H9 (cell line): ENCODE measurements at regions not wholly inside any gene's neighbourhood (a gene's known extent, or its start where the extent isn't known, plus 50 kb on each side); places are given as distances from the start of the nearest gene placed in this dataset.

Experiments used
- DNase-seq: peaks from one replicate; pipeline ENCODE4 v3.0.0-alpha.2; 2017
- H2AFZ ChIP-seq: one replicate; pipeline ENCODE4 v1.6.1; 2013; ENCODE audit warnings: mild to moderate bottlenecking, low read length, control low read depth, moderate library complexity
- H2AK5ac ChIP-seq: 2 replicates; pipeline ENCODE4 v1.6.1; 2013; ENCODE audit warnings: low read length, control low read depth, mixed read lengths; ENCODE audit not compliant: insufficient read length
- H2BK120ac ChIP-seq: one replicate; pipeline ENCODE4 v1.6.1; 2013; ENCODE audit warnings: low read depth, mild to moderate bottlenecking, low read length, control low read depth, inconsistent platforms; ENCODE audit not compliant: poor library complexity, severe bottlenecking
- H2BK12ac ChIP-seq: 2 replicates; pipeline ENCODE4 v1.6.1; 2013; ENCODE audit warnings: low read length, control low read depth, mixed read lengths, low read depth; ENCODE audit not compliant: insufficient read length
- H2BK15ac ChIP-seq: 2 replicates; pipeline ENCODE4 v1.6.1; 2013; ENCODE audit warnings: low read depth, low read length, control low read depth
- H2BK20ac ChIP-seq: one replicate; pipeline ENCODE4 v1.6.1; 2013; ENCODE audit warnings: low read depth, mild to moderate bottlenecking, low read length, control low read depth, inconsistent platforms; ENCODE audit not compliant: poor library complexity, severe bottlenecking
- H2BK5ac ChIP-seq: 2 replicates; pipeline ENCODE4 v1.6.1; 2013; ENCODE audit warnings: low read length, control low read depth, mixed read lengths; ENCODE audit not compliant: insufficient read length
- H3K14ac ChIP-seq: 2 replicates; pipeline ENCODE4 v1.6.1; 2013; ENCODE audit warnings: low read length, control low read depth; ENCODE audit not compliant: insufficient read depth
- H3K18ac ChIP-seq: 2 replicates; pipeline ENCODE4 v1.6.1; 2013; ENCODE audit warnings: low read depth, mild to moderate bottlenecking, mixed read lengths, low read length, control low read depth; ENCODE audit not compliant: insufficient read length
- H3K23ac ChIP-seq: 2 replicates; pipeline ENCODE4 v1.6.1; 2013; ENCODE audit warnings: low read length, control low read depth, mixed read lengths, low read depth; ENCODE audit not compliant: insufficient read length
- H3K23me2 ChIP-seq: 2 replicates; pipeline ENCODE4 v1.6.1; 2013; ENCODE audit warnings: low read depth, mild to moderate bottlenecking, mixed read lengths, low read length, control low read depth; ENCODE audit not compliant: insufficient read length, poor library complexity, severe bottlenecking
- H3K27ac ChIP-seq: 2 replicates; pipeline ENCODE4 v1.5.1; 2013; ENCODE audit warnings: low read length, control low read depth, mixed read lengths, low read depth; ENCODE audit not compliant: insufficient read length
- H3K27me3 ChIP-seq: 2 replicates; pipeline ENCODE4 v1.6.1; 2013; ENCODE audit warnings: low read length, control low read depth, inconsistent platforms; ENCODE audit not compliant: insufficient read depth
- H3K4ac ChIP-seq: 2 replicates; pipeline ENCODE4 v1.6.1; 2013; ENCODE audit warnings: low read depth, mild to moderate bottlenecking, control low read depth, inconsistent platforms, low read length, moderate library complexity
- H3K4me1 ChIP-seq: 2 replicates; pipeline ENCODE4 v1.6.1; 2013; ENCODE audit warnings: low read length, control low read depth, inconsistent platforms; ENCODE audit not compliant: insufficient read depth
- H3K4me2 ChIP-seq: 2 replicates; pipeline ENCODE4 v1.6.1; 2013; ENCODE audit warnings: low read length, control low read depth, mixed read lengths; ENCODE audit not compliant: insufficient read length, insufficient read depth
- H3K56ac ChIP-seq: 2 replicates; pipeline ENCODE4 v1.6.1; 2013; ENCODE audit warnings: low read depth, mild to moderate bottlenecking, mixed read lengths, low read length, control low read depth; ENCODE audit not compliant: insufficient read length
- H3K79me1 ChIP-seq: 2 replicates; pipeline ENCODE4 v1.6.1; 2013; ENCODE audit warnings: low read depth, mild to moderate bottlenecking, moderate library complexity, low read length, control low read depth, inconsistent platforms; ENCODE audit not compliant: insufficient read depth, poor library complexity, severe bottlenecking
- H3K79me2 ChIP-seq: 2 replicates; pipeline ENCODE4 v1.6.1; 2013; ENCODE audit warnings: low read length, control low read depth, inconsistent platforms; ENCODE audit not compliant: insufficient read depth
- H3K9ac ChIP-seq: 2 replicates; pipeline ENCODE4 v1.6.1; 2013; ENCODE audit warnings: low read length, control low read depth, mixed read lengths; ENCODE audit not compliant: insufficient read length; ENCODE audit errors: extremely low read depth
- H3K9me3 ChIP-seq: one replicate; pipeline ENCODE4 v1.6.1; 2013; ENCODE audit warnings: low read depth, low read length, inconsistent platforms; ENCODE audit not compliant: control insufficient read depth
- H3T11ph ChIP-seq: one replicate; pipeline ENCODE4 v1.6.1; 2013; ENCODE audit warnings: mild to moderate bottlenecking, low read length, control low read depth, inconsistent platforms
- H4K20me1 ChIP-seq: one replicate; pipeline ENCODE4 v1.6.1; 2013; ENCODE audit not compliant: control insufficient read depth, insufficient read length, insufficient read depth
- H4K5ac ChIP-seq: 2 replicates; pipeline ENCODE4 v1.6.1; 2013; ENCODE audit warnings: low read depth, mild to moderate bottlenecking, mixed read lengths, low read length, control low read depth; ENCODE audit not compliant: insufficient read length
- H4K8ac ChIP-seq: replicated peaks from 2 replicates; pipeline ENCODE4 v1.6.1; 2013; ENCODE audit warnings: low read length, control low read depth, mixed read lengths, low read depth; ENCODE audit not compliant: insufficient read length
- H4K91ac ChIP-seq: 2 replicates; pipeline ENCODE4 v1.6.1; 2013; ENCODE audit warnings: low read depth, mild to moderate bottlenecking, moderate library complexity, mixed read lengths, low read length, control low read depth; ENCODE audit not compliant: insufficient read length
- H3K27ac Mint-ChIP-seq, 3 experiments: 2 replicates in 2 of 3; 3 replicates in 1 of 3; pipeline ENCODE4 v1.8.0; 2020 to 2021; ENCODE audit warnings: mixed read lengths in 3 of 3, mild to moderate bottlenecking in 1 of 3, moderate library complexity in 1 of 3
- H3K27me3 Mint-ChIP-seq: 2 replicates; pipeline ENCODE4 v1.8.0; 2021; ENCODE audit warnings: low read depth, mild to moderate bottlenecking, moderate library complexity, mixed read lengths
- H3K36me3 Mint-ChIP-seq, 3 experiments: 2 replicates in 2 of 3; 3 replicates in 1 of 3; pipeline ENCODE4 v1.8.0; 2020 to 2021; ENCODE audit warnings: low read depth in 3 of 3, mixed read lengths in 3 of 3; ENCODE audit not compliant: insufficient read depth in 1 of 3
- H3K4me1 Mint-ChIP-seq, 2 experiments: 2 replicates each; pipeline ENCODE4 v1.8.0; 2020; ENCODE audit warnings: mixed read lengths in 2 of 2
- H3K4me3 Mint-ChIP-seq, 2 experiments: 2 replicates in 1 of 2; 3 replicates in 1 of 2; pipeline ENCODE4 v1.8.0; 2020 to 2021; ENCODE audit warnings: mild to moderate bottlenecking in 2 of 2, mixed read lengths in 2 of 2, moderate library complexity in 1 of 2
- H3K9me3 Mint-ChIP-seq, 2 experiments: 2 replicates in 1 of 2; 3 replicates in 1 of 2; pipeline ENCODE4 v1.8.0; 2020; ENCODE audit warnings: mild to moderate bottlenecking in 2 of 2, mixed read lengths in 2 of 2, moderate library complexity in 1 of 2
- CTCF ChIP-seq: fragments of 200-600 bp; sonication (generic); conservative IDR thresholded peaks from 3 replicates; pipeline ENCODE4 v1.8.0; 2021; ENCODE audit warnings: antibody characterized with exemption, mild to moderate bottlenecking
- WGBS: extraction: QIAGEN DNeasy Blood & Tissue Kit; methylation state at CpG from one replicate; pipeline ENCODE4 v1.1.7; 2013; ENCODE audit warnings: missing lambda C conversion rate, low lambda C conversion rate, mixed read lengths; ENCODE audit not compliant: insufficient read length; ENCODE audit errors: extremely low coverage; 5-methylcytosine and 5-hydroxymethylcytosine counted together

- Histone ChIP-seq H4K5ac (no peak overlapping the region), H2BK12ac (no peak overlapping the region), H3K4ac (no peak overlapping the region), H3K79me1 (no peaks in the 10 kb centered on the region), H3K23me2 (no peaks in the 10 kb centered on the region), H3K27me3 (no peaks in the 10 kb centered on the region), H3K9me3 (no peaks in the 10 kb centered on the region), H4K91ac (no peak overlapping the region), H2BK15ac (no peak overlapping the region), H2BK120ac (no peak overlapping the region), H3K9ac (no peak overlapping the region), H4K8ac (no peak overlapping the region), H3K27ac (no peak overlapping the region), H3K79me2 (no peaks in the 10 kb centered on the region), H3T11ph (no peak overlapping the region), H2AK5ac (no peak overlapping the region), H3K14ac (no peak overlapping the region), H3K18ac (no peak overlapping the region), H3K56ac (no peak overlapping the region), H3K23ac (no peak overlapping the region), H3K4me1 (no peaks in the 10 kb centered on the region), H2BK5ac (no peak overlapping the region), H2BK20ac (no peak overlapping the region), H2AFZ (no peak overlapping the region), H4K20me1 (no peaks in the 10 kb centered on the region), H3K4me2 (no peak overlapping the region)
- no CpG with 5 or more reads among the region's 2 CpGs for WGBS
- Mint-ChIP-seq H3K36me3 (no peaks in the 10 kb centered on the region), H3K4me3 (no peak overlapping the region), H3K27me3 (no peaks in the 10 kb centered on the region), H3K9me3 (no peaks in the 10 kb centered on the region), H3K27ac (no peak overlapping the region), H3K4me1 (no peaks in the 10 kb centered on the region)
- no peak for TF ChIP-seq CTCF
- no peak for DNase-seq
These were observed 1054.7 kb downstream of the PDHA2 start for GRCh38 chr4:96894621-96895020.
